Mesendoderm (in vitro differentiated cells): ENCODE measurements at regions not wholly inside any gene's neighbourhood (a gene's known extent, or its start where the extent isn't known, plus 50 kb on each side); places are given as distances from the start of the nearest gene placed in this dataset.

Source experiments
- DNase-seq: peaks from one replicate; pipeline ENCODE4 v3.0.0; 2013
- H2AK5ac ChIP-seq: 2 replicates; pipeline ENCODE4 v1.6.1; 2013; ENCODE audit warnings: low read length, inconsistent platforms
- H2BK120ac ChIP-seq: 2 replicates; pipeline ENCODE4 v1.6.1; 2013; ENCODE audit warnings: low read depth, mild to moderate bottlenecking, low read length, moderate library complexity, mixed read lengths
- H2BK15ac ChIP-seq: replicated peaks from 2 replicates; pipeline ENCODE4 v1.6.1; 2013; ENCODE audit warnings: low read depth, mild to moderate bottlenecking, moderate library complexity
- H2BK5ac ChIP-seq: 2 replicates; pipeline ENCODE4 v1.6.1; 2013; ENCODE audit warnings: low read length, inconsistent platforms
- H3K18ac ChIP-seq: 2 replicates; pipeline ENCODE4 v1.6.1; 2013; ENCODE audit warnings: mild to moderate bottlenecking, low read length, mixed read lengths
- H3K23ac ChIP-seq: one replicate; pipeline ENCODE4 v1.6.1; 2013; ENCODE audit warnings: low read length
- H3K27ac ChIP-seq: 2 replicates; pipeline ENCODE4 v1.5.1; 2013; ENCODE audit warnings: low read depth, mild to moderate bottlenecking, inconsistent platforms, low read length, moderate library complexity
- H3K27me3 ChIP-seq: 2 replicates; pipeline ENCODE4 v1.6.1; 2013; ENCODE audit warnings: low read length, control low read depth, mild to moderate bottlenecking, inconsistent platforms; ENCODE audit not compliant: insufficient read depth, poor library complexity
- H3K36me3 ChIP-seq: 2 replicates; pipeline ENCODE4 v1.6.1; 2013; ENCODE audit warnings: low read length, inconsistent platforms; ENCODE audit not compliant: control insufficient read depth, insufficient read depth
- H3K4ac ChIP-seq: one replicate; pipeline ENCODE4 v1.6.1; 2013; ENCODE audit warnings: low read depth, mild to moderate bottlenecking, low read length, moderate library complexity
- H3K4me1 ChIP-seq: 2 replicates; pipeline ENCODE4 v1.6.1; 2013; ENCODE audit warnings: low read depth, low read length, inconsistent platforms; ENCODE audit not compliant: control insufficient read depth
- H3K4me2 ChIP-seq: 2 replicates; pipeline ENCODE4 v1.6.1; 2013; ENCODE audit warnings: low read length
- H3K4me3 ChIP-seq: 2 replicates; pipeline ENCODE4 v1.5.1; 2013; ENCODE audit warnings: mild to moderate bottlenecking, low read length
- H3K56ac ChIP-seq: one replicate; pipeline ENCODE4 v1.6.1; 2013; ENCODE audit warnings: low read length
- H3K79me1 ChIP-seq: 2 replicates; pipeline ENCODE4 v1.6.1; 2013; ENCODE audit warnings: low read length, inconsistent platforms
- H3K79me2 ChIP-seq: 2 replicates; pipeline ENCODE4 v1.6.1; 2013; ENCODE audit warnings: mild to moderate bottlenecking, low read length; ENCODE audit not compliant: control insufficient read depth, insufficient read depth
- H3K9ac ChIP-seq: 2 replicates; pipeline ENCODE4 v1.6.1; 2013; ENCODE audit warnings: low read length, inconsistent platforms
- H4K5ac ChIP-seq: one replicate; pipeline ENCODE4 v1.6.1; 2013; ENCODE audit warnings: low read length
- H4K8ac ChIP-seq: one replicate; pipeline ENCODE4 v1.6.1; 2013; ENCODE audit warnings: low read depth, mild to moderate bottlenecking, control low read depth, low read length, moderate library complexity
- WGBS: extraction: QIAGEN DNeasy Blood & Tissue Kit; methylation state at CpG from one replicate; pipeline ENCODE4 v1.1.7; 2013; ENCODE audit warnings: low lambda C conversion rate, missing lambda C conversion rate; ENCODE audit not compliant: insufficient coverage; ENCODE audit errors: extremely low coverage; 5-methylcytosine and 5-hydroxymethylcytosine counted together

- no peak overlapping the region for H2AK5ac ChIP-seq
- H3K27me3 ChIP-seq: no peaks in the 10 kb centered on the region
- no peak overlapping the region for H3K56ac ChIP-seq
- H3K4me2 ChIP-seq: no peak overlapping the region
- no peaks in the 10 kb centered on the region for H3K79me1 ChIP-seq
- no peak overlapping the region for H2BK120ac ChIP-seq
- no peak overlapping the region for H3K18ac ChIP-seq
- H3K4me3 ChIP-seq: no peak overlapping the region
- no peak overlapping the region for H4K8ac ChIP-seq
- H2BK5ac ChIP-seq: no peak overlapping the region
- H3K23ac ChIP-seq: no peak overlapping the region
- H3K9ac ChIP-seq: no peak overlapping the region
- no peak overlapping the region for H3K27ac ChIP-seq
- no peak overlapping the region for H3K4ac ChIP-seq
- H3K79me2 ChIP-seq: no peaks in the 10 kb centered on the region
- no peak for DNase-seq
- H4K5ac ChIP-seq: no peak overlapping the region
- WGBS: no CpG with 5 or more reads among the region's 1 CpG
- H3K36me3 ChIP-seq: no peaks in the 10 kb centered on the region
- no peak overlapping the region for H2BK15ac ChIP-seq
- no peaks in the 10 kb centered on the region for H3K4me1 ChIP-seq
Measured at GRCh38 chr10:4437791-4438190, 388.2 kb upstream of the AKR1E2 start.

DNA sequence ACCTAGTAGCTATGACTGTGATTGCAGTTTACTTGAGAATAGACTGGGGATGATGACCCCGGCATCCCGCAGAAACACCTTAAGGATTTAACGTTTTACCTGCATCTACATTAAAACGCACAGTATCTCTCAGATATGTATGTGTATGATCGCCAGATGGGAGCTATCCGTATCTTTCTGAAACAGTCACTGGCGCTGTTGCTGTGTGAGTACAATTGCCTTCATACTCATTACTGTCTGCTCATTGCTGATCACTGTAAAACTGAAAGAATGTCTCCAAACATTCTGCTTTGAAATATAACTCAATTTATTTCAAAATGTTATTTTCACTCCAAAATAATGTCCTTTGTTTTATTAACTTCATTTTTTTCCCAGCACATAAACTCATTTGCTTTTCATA is 388.9 kb upstream of the AKR1E2 start:
- Histone ChIP-seq H3K18ac (no peak overlapping the region), H4K5ac (no peak overlapping the region), H3K23ac (no peak overlapping the region), H3K79me1 (no peaks in the 10 kb centered on the region), H4K8ac (no peak overlapping the region), H3K79me2 (no peaks in the 10 kb centered on the region), H3K4me1 (no peaks in the 10 kb centered on the region), H2AK5ac (no peak overlapping the region), H3K56ac (no peak overlapping the region), H3K9ac (no peak overlapping the region), H2BK120ac (no peak overlapping the region), H2BK5ac (no peak overlapping the region), H3K36me3 (no peaks in the 10 kb centered on the region), H3K4me2 (no peak overlapping the region), H3K27ac (no peak overlapping the region), H3K27me3 (no peaks in the 10 kb centered on the region), H2BK15ac (no peak overlapping the region), H3K4me3 (no peak overlapping the region), H3K4ac (no peak overlapping the region)
- WGBS: no CpG with 5 or more reads among the region's 7 CpGs
- DNase-seq: no peak

DNA sequence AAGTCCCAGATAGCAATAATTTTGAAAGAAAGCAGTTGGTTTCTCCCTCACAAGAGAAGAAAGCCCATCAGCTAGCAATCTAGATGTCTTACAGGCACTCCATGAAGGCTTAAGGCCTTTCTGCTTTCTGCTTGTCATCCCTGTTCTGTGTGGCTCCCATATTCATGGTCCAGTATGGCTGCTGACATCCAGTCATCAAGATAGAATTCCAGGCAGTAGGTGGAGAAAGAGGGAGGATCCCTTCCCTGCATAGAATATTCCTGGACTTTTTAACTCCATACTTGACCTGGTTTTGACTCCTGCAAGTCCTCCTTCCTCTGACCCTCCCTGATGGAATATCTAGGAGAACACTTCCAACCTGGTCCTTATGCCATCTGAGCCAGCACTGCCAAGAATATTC is 389.9 kb upstream of the AKR1E2 start:
- Histone ChIP-seq H3K56ac (no peak overlapping the region), H2BK120ac (no peak overlapping the region), H4K5ac (no peak overlapping the region), H4K8ac (no peak overlapping the region), H3K4ac (no peak overlapping the region), H2BK5ac (no peak overlapping the region), H3K27me3 (no peaks in the 10 kb centered on the region), H2AK5ac (no peak overlapping the region), H3K36me3 (no peaks in the 10 kb centered on the region), H3K4me1 (no peaks in the 10 kb centered on the region), H3K27ac (no peak overlapping the region), H2BK15ac (no peak overlapping the region), H3K4me3 (no peak overlapping the region), H3K79me2 (no peaks in the 10 kb centered on the region), H3K4me2 (no peak overlapping the region), H3K9ac (no peak overlapping the region), H3K23ac (no peak overlapping the region), H3K79me1 (no peaks in the 10 kb centered on the region), H3K18ac (no peak overlapping the region)
- no peak for DNase-seq

DNA sequence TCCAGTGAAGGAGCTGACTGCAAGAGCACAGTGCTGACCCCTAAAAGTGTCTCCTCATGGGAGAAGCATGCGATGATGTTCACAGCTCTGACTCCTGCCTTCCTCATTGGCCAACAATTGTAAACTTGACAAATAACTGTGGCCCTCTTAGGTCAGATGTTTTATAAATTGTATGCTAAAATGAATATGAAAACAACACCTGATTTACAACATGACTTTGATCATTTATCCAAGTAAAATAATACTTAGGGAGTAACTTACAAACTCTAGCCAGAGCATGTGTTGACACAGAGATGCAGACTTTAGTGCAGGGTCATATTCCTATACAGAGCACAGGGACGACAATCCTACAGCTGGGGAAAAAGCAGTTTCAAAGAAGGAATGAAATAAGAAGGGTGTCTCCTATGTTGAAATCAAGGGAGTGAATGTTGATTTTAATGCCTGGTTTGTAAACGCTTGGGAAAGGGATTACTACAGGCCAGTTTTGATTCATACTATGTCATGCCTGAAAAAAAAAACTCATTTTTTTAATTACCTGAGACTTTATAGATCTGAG is 391.4 kb upstream of the AKR1E2 start:
- Histone ChIP-seq H3K27me3 (no peaks in the 10 kb centered on the region), H3K56ac (no peak overlapping the region), H4K5ac (no peak overlapping the region), H3K79me1 (no peaks in the 10 kb centered on the region), H3K4ac (no peak overlapping the region), H3K4me3 (no peak overlapping the region), H2BK120ac (no peak overlapping the region), H3K4me2 (no peak overlapping the region), H3K27ac (no peak overlapping the region), H3K36me3 (no peaks in the 10 kb centered on the region), H4K8ac (no peak overlapping the region), H3K4me1 (no peaks in the 10 kb centered on the region), H2AK5ac (no peak overlapping the region), H3K18ac (no peak overlapping the region), H3K23ac (no peak overlapping the region), H3K79me2 (no peaks in the 10 kb centered on the region), H2BK5ac (no peak overlapping the region), H2BK15ac (no peak overlapping the region), H3K9ac (no peak overlapping the region)
- DNase-seq: no peak
- no CpG with 5 or more reads among the region's 3 CpGs for WGBS

- Histone ChIP-seq H2BK120ac (no peak overlapping the region), H3K4me2 (no peak overlapping the region), H2BK15ac (no peak overlapping the region), H3K79me2 (no peaks in the 10 kb centered on the region), H3K27me3 (no peaks in the 10 kb centered on the region), H3K18ac (no peak overlapping the region), H3K36me3 (no peaks in the 10 kb centered on the region), H3K23ac (no peak overlapping the region), H2AK5ac (no peak overlapping the region), H2BK5ac (no peak overlapping the region), H4K5ac (no peak overlapping the region), H3K4me3 (no peak overlapping the region), H3K4ac (no peak overlapping the region), H3K56ac (no peak overlapping the region), H3K9ac (no peak overlapping the region), H3K4me1 (no peaks in the 10 kb centered on the region), H3K27ac (no peak overlapping the region), H4K8ac (no peak overlapping the region), H3K79me1 (no peaks in the 10 kb centered on the region)
- WGBS: no CpG with 5 or more reads among the region's 3 CpGs
- DNase-seq: no peak
Measured at GRCh38 chr10:4434105-4434504, 391.9 kb upstream of the AKR1E2 start.

DNA sequence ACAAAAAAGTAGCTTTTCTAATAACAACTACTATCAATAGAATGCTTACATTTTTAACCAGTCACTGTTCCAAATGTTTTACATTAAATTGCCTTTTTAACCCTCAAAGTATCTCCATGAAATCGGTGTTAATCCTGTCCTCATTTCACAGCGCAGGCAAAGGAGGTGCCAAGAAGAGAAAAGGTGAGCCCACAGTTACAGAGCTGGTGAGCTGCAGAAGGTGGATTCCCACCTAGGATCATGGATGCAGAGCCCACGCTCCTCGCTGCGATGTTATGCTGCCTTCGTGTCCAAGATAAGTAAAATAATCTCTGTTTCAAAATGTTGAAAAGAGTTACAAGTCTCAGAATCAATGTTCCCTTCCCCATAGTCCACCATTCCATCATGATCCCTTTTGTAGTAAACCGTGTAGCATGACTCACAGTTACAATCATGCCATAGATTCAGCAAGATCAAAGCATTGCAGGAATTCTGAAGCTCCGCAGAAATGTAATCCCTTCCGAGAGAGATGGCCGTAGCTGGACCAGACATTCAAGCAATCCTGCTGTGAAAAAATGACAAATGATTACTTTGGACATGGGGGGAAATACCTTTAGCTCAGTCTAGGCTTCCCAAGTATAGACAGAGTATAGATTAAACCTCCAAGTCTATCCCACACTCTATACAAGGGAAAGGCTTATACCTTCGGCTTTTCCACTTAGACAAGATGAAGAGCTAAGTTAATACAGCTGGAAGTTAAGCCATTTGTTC is 394.7 kb upstream of the AKR1E2 start:
- Histone ChIP-seq H2BK5ac (no peak overlapping the region), H3K23ac (no peak overlapping the region), H3K4me1 (no peaks in the 10 kb centered on the region), H3K4me2 (no peak overlapping the region), H3K4ac (no peak overlapping the region), H4K5ac (no peak overlapping the region), H3K79me2 (no peaks in the 10 kb centered on the region), H3K4me3 (no peak overlapping the region), H3K56ac (no peak overlapping the region), H3K18ac (no peak overlapping the region), H2BK15ac (no peak overlapping the region), H2AK5ac (no peak overlapping the region), H4K8ac (no peak overlapping the region), H3K9ac (no peak overlapping the region), H3K79me1 (no peaks in the 10 kb centered on the region), H3K27me3 (no peaks in the 10 kb centered on the region), H2BK120ac (no peak overlapping the region), H3K36me3 (no peaks in the 10 kb centered on the region), H3K27ac (no peak overlapping the region)
- peak; percentile 16 for DNase-seq
- no CpG with 5 or more reads among the region's 11 CpGs for WGBS
